GM12874 (cell line): ENCODE measurements at regions not wholly inside any gene's neighbourhood (a gene's known extent, or its start where the extent isn't known, plus 50 kb on each side); places are given as distances from the start of the nearest gene placed in this dataset.

ENCODE experiments used
- CTCF ChIP-seq: IDR thresholded peaks from 2 replicates; pipeline ENCODE4 v1.5.1; 2011; ENCODE audit warnings: low read depth, mild to moderate bottlenecking, control low read depth, low read length, moderate library complexity; ENCODE audit not compliant: insufficient read depth

GRCh38 chr6:23282252-23283021 is 713.1 kb downstream of the HDGFL1 start:
- TF ChIP-seq CTCF: no peak

- TF ChIP-seq CTCF: no peak
Observed at GRCh38 chr6:23293653-23294052, 724.3 kb downstream of the HDGFL1 start.

- TF ChIP-seq CTCF: no peak
Observed at GRCh38 chr6:23301556-23301955, 732.2 kb downstream of the HDGFL1 start.

GRCh38 chr6:23302514-23302913 is 733.1 kb downstream of the HDGFL1 start:
- no peak for TF ChIP-seq CTCF

- no peak for TF ChIP-seq CTCF
Observed at GRCh38 chr6:23305325-23305943, 736.1 kb downstream of the HDGFL1 start.

GRCh38 chr6:23306251-23306950 is 737.0 kb downstream of the HDGFL1 start:
- no peak for TF ChIP-seq CTCF

- no peak for TF ChIP-seq CTCF
Observed at GRCh38 chr6:23307516-23307915, 738.1 kb downstream of the HDGFL1 start.
